ENCODE measurements at regions not wholly inside any gene's neighbourhood (a gene's known extent, or its start where the extent isn't known, plus 50 kb on each side); places are given as distances from the start of the nearest gene placed in this dataset.
A peak's percentile ranks its signal among the peaks of the same experiment; 100 is the strongest.

- Histone ChIP-seq H3K9ac (ENCODE audit: low read length) (no peak overlapping the region), H2AFZ (ENCODE audit: low read depth, low read length, poor library complexity, severe bottlenecking) (no peak overlapping the region), H3K27me3 (ENCODE audit: insufficient read depth, low read length) (no peaks in the 10 kb centered on the region), H3K79me2 (ENCODE audit: insufficient read depth, low read length) (no peaks in the 10 kb centered on the region), H3K9me3 (ENCODE audit: control insufficient read depth in 1 of 2, insufficient read depth in 1 of 2, low read depth in 1 of 2, low read length in 2 of 2) (peaks cover 8% of the 10 kb centered on the region in 2 experiments; a peak in 3 of 4 replicates), H3K9me2 (ENCODE audit: insufficient read depth) (no peaks in the 10 kb centered on the region), H4K20me1 (ENCODE audit: insufficient read depth) (no peaks in the 10 kb centered on the region), H3K36me3 (ENCODE audit: control insufficient read depth in 1 of 2, insufficient read depth in 2 of 2, low read length in 2 of 2) (no peaks in the 10 kb centered on the region), H3K4me1 (ENCODE audit: control insufficient read depth in 1 of 2, insufficient read depth in 2 of 2, low read length in 2 of 2) (0 out of 4 replicates have a peak, but pooled peaks cover 0 to 3% of the 10 kb centered on the region in 2 experiments), H3K4me2 (ENCODE audit: low read length) (no peak overlapping the region), H3K4me3 (replicated peaks in 1 of 2; ENCODE audit: low read depth in 1 of 2, low read length in 2 of 2) (no peak overlapping the region), H3K27ac (ENCODE audit: low read depth, low read length) (no peak overlapping the region)
- DNase-seq (ENCODE audit: low read depth, low spot score), result no peak
- ChIA-PET POLR2A (no interaction called here), RAD21 (ENCODE audit: low non-redundant PET in 1 of 2, low total read pairs in 2 of 2, uncharacterized antibody in 2 of 2, unreplicated experiment in 2 of 2) (no interaction called here), CTCF (no interaction called here)
- no peak for ATAC-seq
- no peak for TF ChIP-seq SP1 (IDR thresholded peaks at IDR 0.05; ENCODE audit: low read depth)
- TF ChIP-seq CEBPB (IDR thresholded peaks at IDR 0.05; ENCODE audit: low read depth), result no peak
- TF ChIP-seq FOSL1 (IDR thresholded peaks at IDR 0.05; ENCODE audit: low read depth), result 0 out of 2 replicates have a peak, but pooled peaks have one; percentile 20
- no peak for TF ChIP-seq POLR2A (IDR thresholded peaks at IDR 0.05; ENCODE audit: borderline replicate concordance, extremely low read depth, insufficient read depth, insufficient read length)
- TF ChIP-seq ZFX (IDR thresholded peaks at IDR 0.05), result no peak
- no peak for TF ChIP-seq SIN3A (IDR thresholded peaks at IDR 0.05; ENCODE audit: low read depth)
- no peak for TF ChIP-seq ELF1 (IDR thresholded peaks at IDR 0.05; ENCODE audit: borderline replicate concordance, low read depth)
- TF ChIP-seq TCF7L2 (IDR thresholded peaks at IDR 0.05; ENCODE audit: borderline replicate concordance, extremely low read depth, insufficient read depth, insufficient read length), result no peak
- no peak for TF ChIP-seq CBX3 (IDR thresholded peaks at IDR 0.05; ENCODE audit: low read depth)
- no peak for TF ChIP-seq POLR2AphosphoS5 (IDR thresholded peaks at IDR 0.05; ENCODE audit: low read depth, low read length)
- peak; percentile 15; the same call in 1 of the 2 replicates for TF ChIP-seq JUND (IDR thresholded peaks at IDR 0.05)
- TF ChIP-seq REST (IDR thresholded peaks at IDR 0.05; ENCODE audit: low read depth), result no peak
- no TSS peak for BruUV-seq (replicated peaks)
- intact Hi-C loops (cut with micrococcal nuclease), result no loop called here
These were observed 1055.1 kb downstream of the NXPH1 start for GRCh38 chr7:9488555-9488954.
